OCI-LY1 (cell line): ENCODE measurements at regions not wholly inside any gene's neighbourhood (a gene's known extent, or its start where the extent isn't known, plus 50 kb on each side); places are given as distances from the start of the nearest gene placed in this dataset.

Source experiments
- H2AFZ ChIP-seq: fragments of 200-600 bp; sonication (generic), shearing (Covaris generic); 2 replicates; pipeline ENCODE4 v1.6.0; 2014; ENCODE audit warnings: antibody characterized with exemption, mild to moderate bottlenecking, low read length
- H3F3A ChIP-seq: fragments of 200-600 bp; sonication (generic), shearing (Covaris generic); 2 replicates; pipeline ENCODE4 v1.6.0; 2014; ENCODE audit warnings: mild to moderate bottlenecking, antibody characterized with exemption, low read length, moderate library complexity; ENCODE audit not compliant: insufficient read depth
- H3K27ac ChIP-seq: fragments of 200-600 bp; sonication (generic); 2 replicates; pipeline ENCODE4 v1.5.1; 2014; ENCODE audit warnings: low read length, mixed run types, mild to moderate bottlenecking, low read depth; ENCODE audit not compliant: poor library complexity, severe bottlenecking
- H3K27me3 ChIP-seq: fragments of 200-600 bp; sonication (generic); 2 replicates; pipeline ENCODE4 v1.6.0; 2014; ENCODE audit warnings: antibody characterized with exemption, mild to moderate bottlenecking, low read length, moderate library complexity; ENCODE audit not compliant: insufficient read depth
- H3K36me3 ChIP-seq: fragments of 200-600 bp; sonication (generic); 2 replicates; pipeline ENCODE4 v1.6.1; 2014; ENCODE audit warnings: mild to moderate bottlenecking, antibody characterized with exemption, low read length, moderate library complexity, mixed read lengths; ENCODE audit not compliant: insufficient read depth
- H3K4me1 ChIP-seq: fragments of 200-600 bp; sonication (generic); 2 replicates; pipeline ENCODE4 v1.5.1; 2014; ENCODE audit warnings: mild to moderate bottlenecking, low read length, moderate library complexity; ENCODE audit not compliant: insufficient read depth, severe bottlenecking
- H3K4me2 ChIP-seq: fragments of 200-600 bp; sonication (generic), shearing (Covaris generic); 2 replicates; pipeline ENCODE4 v1.6.1; 2014; ENCODE audit warnings: low read length
- H3K4me3 ChIP-seq: fragments of 200-600 bp; sonication (generic); 2 replicates; pipeline ENCODE4 v1.5.1; 2014; ENCODE audit warnings: low read length, low read depth, mild to moderate bottlenecking, mixed read lengths; ENCODE audit not compliant: poor library complexity, severe bottlenecking
- H3K79me2 ChIP-seq: fragments of 200-600 bp; shearing (Covaris generic); 2 replicates; pipeline ENCODE4 v1.6.1; 2016; ENCODE audit warnings: mixed run types, low read length, mixed read lengths; ENCODE audit not compliant: insufficient read depth
- H3K9ac ChIP-seq: fragments of 200-600 bp; sonication (generic), shearing (Covaris generic); 2 replicates; pipeline ENCODE4 v1.6.1; 2014; ENCODE audit warnings: mild to moderate bottlenecking, low read length, mixed read lengths
- H3K9me2 ChIP-seq: fragments of 200-600 bp; sonication (generic), shearing (Covaris generic); 2 replicates; pipeline ENCODE4 v1.6.1; 2014; ENCODE audit warnings: low read depth, mild to moderate bottlenecking, low read length, mixed read lengths
- H3K9me3 ChIP-seq: fragments of 200-600 bp; shearing (Covaris generic); 2 replicates; pipeline ENCODE4 v1.6.1; 2014; ENCODE audit warnings: low read length, mixed read lengths
- H4K20me1 ChIP-seq: fragments of 200-600 bp; sonication (generic), shearing (Covaris generic); 2 replicates; pipeline ENCODE4 v1.6.0; 2016; ENCODE audit warnings: mild to moderate bottlenecking, low read length; ENCODE audit not compliant: insufficient read depth
- CTCF ChIP-seq: fragments of 200-600 bp; sonication (generic), shearing (Covaris generic); IDR thresholded peaks from 2 replicates; pipeline ENCODE4 v1.5.1; 2017; ENCODE audit warnings: mild to moderate bottlenecking, antibody characterized with exemption, low read length, moderate library complexity, mixed read lengths
- EZH2 ChIP-seq: fragments of 200-600 bp; sonication (generic), shearing (Covaris generic); IDR thresholded peaks from 2 replicates; pipeline ENCODE4 v1.8.0; 2017; ENCODE audit warnings: borderline replicate concordance, mixed run types, mild to moderate bottlenecking, antibody characterized with exemption, low read length, moderate library complexity, mixed read lengths

GRCh38 chr10:2478656-2479055, 588.7 kb upstream of the PFKP start:
- TF ChIP-seq CTCF (no peak), EZH2 (no peak)
- no peaks in the 10 kb centered on the region for H3K9me2 ChIP-seq
- no peak overlapping the region for H3K4me3 ChIP-seq
- H3K4me2 ChIP-seq: no peak overlapping the region
- H3K27me3 ChIP-seq: no peaks in the 10 kb centered on the region
- no peak overlapping the region for H2AFZ ChIP-seq
- H3F3A ChIP-seq: no peaks in the 10 kb centered on the region
- H3K27ac ChIP-seq: no peak overlapping the region
- no peak overlapping the region for H3K9ac ChIP-seq
- H4K20me1 ChIP-seq: no peaks in the 10 kb centered on the region
- H3K36me3 ChIP-seq: no peaks in the 10 kb centered on the region
- H3K4me1 ChIP-seq: no peaks in the 10 kb centered on the region
- H3K9me3 ChIP-seq: no peaks in the 10 kb centered on the region
- H3K79me2 ChIP-seq: no peaks in the 10 kb centered on the region

GRCh38 chr10:2476812-2477553, 590.4 kb upstream of the PFKP start:
- Histone ChIP-seq H3K9ac (no peak overlapping the region), H3K27me3 (no peaks in the 10 kb centered on the region), H3K4me1 (no peaks in the 10 kb centered on the region), H3K4me2 (no peak overlapping the region), H4K20me1 (no peaks in the 10 kb centered on the region), H3F3A (no peaks in the 10 kb centered on the region), H3K9me2 (no peaks in the 10 kb centered on the region), H3K4me3 (no peak overlapping the region), H3K9me3 (no peaks in the 10 kb centered on the region), H3K79me2 (no peaks in the 10 kb centered on the region), H3K36me3 (no peaks in the 10 kb centered on the region), H2AFZ (no peak overlapping the region), H3K27ac (no peak overlapping the region)
- TF ChIP-seq EZH2: no peak
- TF ChIP-seq CTCF: no peak

GRCh38 chr10:2476218-2476811, 591.0 kb upstream of the PFKP start:
- Histone ChIP-seq H3K9me3 (no peaks in the 10 kb centered on the region), H3K4me3 (no peak overlapping the region), H4K20me1 (no peaks in the 10 kb centered on the region), H2AFZ (no peak overlapping the region), H3F3A (no peaks in the 10 kb centered on the region), H3K36me3 (no peaks in the 10 kb centered on the region), H3K27ac (no peak overlapping the region), H3K27me3 (no peaks in the 10 kb centered on the region), H3K4me2 (no peak overlapping the region), H3K79me2 (no peaks in the 10 kb centered on the region), H3K9me2 (no peaks in the 10 kb centered on the region), H3K4me1 (no peaks in the 10 kb centered on the region), H3K9ac (no peak overlapping the region)
- TF ChIP-seq EZH2: no peak
- no peak for TF ChIP-seq CTCF
